Peyer's patch (tissue), 4 donors: ENCODE measurements at regions not wholly inside any gene's neighbourhood (a gene's known extent, or its start where the extent isn't known, plus 50 kb on each side); places are given as distances from the start of the nearest gene placed in this dataset.

Experiments
- CTCF ChIP-seq, 6 experiments: fragments of 450-650 bp in 4 of 6; fragments of 200-600 bp in 2 of 6; sonication (generic) in 1 of 6; IDR thresholded peaks; one replicate each; pipeline ENCODE4 v1.5.1; 2017 to 2019; ENCODE audit warnings: antibody characterized with exemption in 6 of 6, mild to moderate bottlenecking in 3 of 6, moderate library complexity in 1 of 6
- POLR2A ChIP-seq, 2 donors: fragments of 450-650 bp; IDR thresholded peaks; one replicate each; pipeline ENCODE4 v1.5.1; 2017; ENCODE audit warnings: antibody characterized with exemption in 2 of 2, mild to moderate bottlenecking in 2 of 2, moderate library complexity in 2 of 2

GRCh38 chr7:13049946-13050345 is 362.5 kb downstream of the ARL4A start:
- TF ChIP-seq CTCF (IDR thresholded peaks at IDR 0.05) (no peak), POLR2A (IDR thresholded peaks at IDR 0.05) (no peak)
